ENCODE measurements at regions not wholly inside any gene's neighbourhood (a gene's known extent, or its start where the extent isn't known, plus 50 kb on each side); places are given as distances from the start of the nearest gene placed in this dataset.

DNA sequence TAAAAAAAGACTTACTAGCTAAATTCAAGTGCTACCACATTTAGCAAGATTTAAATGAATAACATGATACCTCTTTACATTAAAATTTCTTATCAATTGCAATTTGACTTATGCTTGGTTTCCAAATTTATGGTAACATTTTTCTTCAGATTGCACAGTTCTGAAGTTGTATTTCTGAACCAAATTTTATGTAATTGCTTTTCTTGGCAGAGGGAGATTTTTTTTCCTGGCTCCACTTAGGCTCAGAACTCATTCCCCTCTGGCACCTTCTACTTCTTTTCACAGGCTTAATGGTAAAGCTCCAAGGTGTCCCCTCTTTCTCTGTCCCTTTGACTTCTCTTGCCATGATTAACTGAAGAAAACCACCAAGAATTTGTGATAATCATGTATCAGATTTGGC is 99.8 kb upstream of the TMTC1 start (continued):
- TF ChIP-seq ZNF843 (tag by site-specific recombination; IDR thresholded peaks at IDR 0.05) (no peak), ZNF664 (tag by site-specific recombination; IDR thresholded peaks at IDR 0.05) (no peak), FEZF1 (tag by site-specific recombination; IDR thresholded peaks at IDR 0.05) (no peak), ZNF2 (tag by site-specific recombination; IDR thresholded peaks at IDR 0.05) (no peak), ZNF76 (tag by site-specific recombination; IDR thresholded peaks at IDR 0.05; ENCODE audit: borderline replicate concordance, low read depth) (no peak), GLIS1 (tag by site-specific recombination; IDR thresholded peaks at IDR 0.05) (no peak), BCL11B (tag by site-specific recombination; IDR thresholded peaks at IDR 0.05; ENCODE audit: low read depth) (no peak), GFI1B (tag by site-specific recombination; IDR thresholded peaks at IDR 0.05) (no peak), HOXA7 (CRISPR knock-in tag; IDR thresholded peaks at IDR 0.05; ENCODE audit: borderline replicate concordance) (no peak)
- TF ChIP-seq, protein P1, sequence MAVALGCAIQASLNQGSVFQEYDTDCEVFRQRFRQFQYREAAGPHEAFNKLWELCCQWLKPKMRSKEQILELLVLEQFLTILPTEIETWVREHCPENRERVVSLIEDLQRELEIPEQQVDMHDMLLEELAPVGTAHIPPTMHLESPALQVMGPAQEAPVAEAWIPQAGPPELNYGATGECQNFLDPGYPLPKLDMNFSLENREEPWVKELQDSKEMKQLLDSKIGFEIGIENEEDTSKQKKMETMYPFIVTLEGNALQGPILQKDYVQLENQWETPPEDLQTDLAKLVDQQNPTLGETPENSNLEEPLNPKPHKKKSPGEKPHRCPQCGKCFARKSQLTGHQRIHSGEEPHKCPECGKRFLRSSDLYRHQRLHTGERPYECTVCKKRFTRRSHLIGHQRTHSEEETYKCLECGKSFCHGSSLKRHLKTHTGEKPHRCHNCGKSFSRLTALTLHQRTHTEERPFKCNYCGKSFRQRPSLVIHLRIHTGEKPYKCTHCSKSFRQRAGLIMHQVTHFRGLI (tag by site-specific recombination; IDR thresholded peaks at IDR 0.05), result no peak

DNA sequence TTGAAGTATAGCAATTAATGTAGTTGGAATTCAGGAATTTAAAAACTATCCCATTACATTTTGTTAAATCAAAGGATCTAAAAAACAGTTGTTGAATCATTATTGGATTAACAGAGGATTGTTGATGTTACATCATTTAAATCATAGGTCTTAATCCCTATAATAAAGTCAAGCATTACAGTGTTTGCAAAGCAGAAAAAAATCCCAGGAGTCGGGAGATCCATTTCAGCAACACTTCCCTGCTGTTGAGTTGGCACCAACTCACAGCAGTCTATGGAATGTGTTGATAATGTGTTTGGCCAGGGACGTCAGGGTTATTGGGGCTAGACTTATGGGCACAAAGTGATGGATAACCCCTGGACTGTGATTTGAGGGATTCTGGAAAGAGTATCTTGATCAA is 99.1 kb upstream of the TMTC1 start:
- TF ChIP-seq ZBTB20 (tag by site-specific recombination; IDR thresholded peaks at IDR 0.05), result no peak
- TF ChIP-seq YY2 (tag by site-specific recombination; IDR thresholded peaks at IDR 0.05), result no peak
- TF ChIP-seq ZFP3 (tag by site-specific recombination; IDR thresholded peaks at IDR 0.05; ENCODE audit: low read depth), result no peak
- Histone ChIP-seq H3K27ac (ENCODE audit: extremely low read depth, low read depth, low read length) (no peak overlapping the region), H3K9me3 (ENCODE audit: control insufficient read depth, insufficient read depth, low read depth, low read length) (no peaks in the 10 kb centered on the region), H3K4me3 (ENCODE audit: low read depth, low read length) (no peak overlapping the region), H3K36me3 (ENCODE audit: control insufficient read depth in 2 of 2, insufficient read depth in 1 of 2, low read length in 2 of 2) (no peaks in the 10 kb centered on the region), H3K4me1 (ENCODE audit: control insufficient read depth, insufficient read depth, low read length) (no peaks in the 10 kb centered on the region)
- POLR2A ChIA-PET, result no interaction called here
- CTCF ChIA-PET, result no interaction called here

DNA sequence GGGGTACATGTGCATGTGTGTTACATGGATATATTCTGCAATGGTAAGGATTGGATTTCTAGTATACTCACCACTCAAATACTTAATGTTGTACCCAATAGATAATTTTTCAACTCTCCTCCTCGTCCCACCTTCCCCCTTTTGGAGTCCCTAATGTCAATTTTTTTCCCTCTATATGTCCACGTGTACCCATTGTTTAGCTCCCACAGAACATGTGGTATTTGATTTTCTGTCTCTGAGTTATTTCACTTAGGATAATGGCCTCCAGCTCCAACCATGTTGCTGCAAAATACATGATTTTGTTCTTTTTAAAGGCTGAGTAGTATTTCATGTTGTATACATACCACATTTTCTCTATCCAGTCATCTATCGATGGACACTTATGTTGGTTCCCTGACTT is 97.2 kb upstream of the TMTC1 start:
- TF ChIP-seq, protein P2, sequence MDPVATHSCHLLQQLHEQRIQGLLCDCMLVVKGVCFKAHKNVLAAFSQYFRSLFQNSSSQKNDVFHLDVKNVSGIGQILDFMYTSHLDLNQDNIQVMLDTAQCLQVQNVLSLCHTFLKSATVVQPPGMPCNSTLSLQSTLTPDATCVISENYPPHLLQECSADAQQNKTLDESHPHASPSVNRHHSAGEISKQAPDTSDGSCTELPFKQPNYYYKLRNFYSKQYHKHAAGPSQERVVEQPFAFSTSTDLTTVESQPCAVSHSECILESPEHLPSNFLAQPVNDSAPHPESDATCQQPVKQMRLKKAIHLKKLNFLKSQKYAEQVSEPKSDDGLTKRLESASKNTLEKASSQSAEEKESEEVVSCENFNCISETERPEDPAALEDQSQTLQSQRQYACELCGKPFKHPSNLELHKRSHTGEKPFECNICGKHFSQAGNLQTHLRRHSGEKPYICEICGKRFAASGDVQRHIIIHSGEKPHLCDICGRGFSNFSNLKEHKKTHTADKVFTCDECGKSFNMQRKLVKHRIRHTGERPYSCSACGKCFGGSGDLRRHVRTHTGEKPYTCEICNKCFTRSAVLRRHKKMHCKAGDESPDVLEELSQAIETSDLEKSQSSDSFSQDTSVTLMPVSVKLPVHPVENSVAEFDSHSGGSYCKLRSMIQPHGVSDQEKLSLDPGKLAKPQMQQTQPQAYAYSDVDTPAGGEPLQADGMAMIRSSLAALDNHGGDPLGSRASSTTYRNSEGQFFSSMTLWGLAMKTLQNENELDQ (tag by site-specific recombination; IDR thresholded peaks at IDR 0.05; ENCODE audit: low read depth), result no peak
- no peak for TF ChIP-seq MEIS1 (CRISPR knock-in tag; IDR thresholded peaks at IDR 0.05; ENCODE audit: borderline replicate concordance)
- no peak for TF ChIP-seq ZNF155 (tag by site-specific recombination; IDR thresholded peaks at IDR 0.05)
- TF ChIP-seq SETDB1 (IDR thresholded peaks at IDR 0.05; ENCODE audit: insufficient read length, low read length), result no peak
- no peak for TF ChIP-seq ZNF416 (tag by site-specific recombination; IDR thresholded peaks at IDR 0.05)
- TF ChIP-seq ZNF549 (tag by site-specific recombination; IDR thresholded peaks at IDR 0.05), result no peak
- TF ChIP-seq ZNF138 (tag by site-specific recombination; IDR thresholded peaks at IDR 0.05; ENCODE audit: borderline replicate concordance), result no peak
- TF ChIP-seq ZNF624 (tag by site-specific recombination; IDR thresholded peaks at IDR 0.05), result no peak
- no peak for TF ChIP-seq MZF1 (tag by site-specific recombination; IDR thresholded peaks at IDR 0.05; ENCODE audit: borderline replicate concordance)
- TF ChIP-seq, protein P3, sequence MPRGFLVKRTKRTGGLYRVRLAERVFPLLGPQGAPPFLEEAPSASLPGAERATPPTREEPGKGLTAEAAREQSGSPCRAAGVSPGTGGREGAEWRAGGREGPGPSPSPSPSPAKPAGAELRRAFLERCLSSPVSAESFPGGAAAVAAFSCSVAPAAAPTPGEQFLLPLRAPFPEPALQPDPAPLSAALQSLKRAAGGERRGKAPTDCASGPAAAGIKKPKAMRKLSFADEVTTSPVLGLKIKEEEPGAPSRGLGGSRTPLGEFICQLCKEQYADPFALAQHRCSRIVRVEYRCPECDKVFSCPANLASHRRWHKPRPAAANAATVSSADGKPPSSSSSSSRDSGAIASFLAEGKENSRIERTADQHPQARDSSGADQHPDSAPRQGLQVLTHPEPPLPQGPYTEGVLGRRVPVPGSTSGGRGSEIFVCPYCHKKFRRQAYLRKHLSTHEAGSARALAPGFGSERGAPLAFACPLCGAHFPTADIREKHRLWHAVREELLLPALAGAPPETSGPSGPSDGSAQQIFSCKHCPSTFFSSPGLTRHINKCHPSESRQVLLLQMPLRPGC (tag by site-specific recombination; IDR thresholded peaks at IDR 0.05), result no peak

More for the DNA sequence above, 97.2 kb upstream of the TMTC1 start:
- POLR2A ChIA-PET, result no interaction called here
- H3K36me3 ChIP-seq (ENCODE audit: control insufficient read depth in 2 of 2, insufficient read depth in 1 of 2, low read length in 2 of 2), result no peaks in the 10 kb centered on the region
- H3K9me3 ChIP-seq (ENCODE audit: control insufficient read depth, insufficient read depth, low read depth, low read length), result no peaks in the 10 kb centered on the region
- CTCF ChIA-PET, result no interaction called here
- H3K4me3 ChIP-seq (ENCODE audit: low read depth, low read length), result no peak overlapping the region
- H3K4me1 ChIP-seq (ENCODE audit: control insufficient read depth, insufficient read depth, low read length), result no peaks in the 10 kb centered on the region
- H3K27ac ChIP-seq (ENCODE audit: extremely low read depth, low read depth, low read length), result no peak overlapping the region

Measured in HEK293 (cell line).